IMR-90 (cell line): ENCODE measurements at regions not wholly inside any gene's neighbourhood (a gene's known extent, or its start where the extent isn't known, plus 50 kb on each side); places are given as distances from the start of the nearest gene placed in this dataset.

Experiments used
- CEBPB ChIP-seq: IDR thresholded peaks from 2 replicates; pipeline ENCODE4 v1.6.1; 2012; ENCODE audit warnings: low read depth, low read length, improper control_type of control experiment
- POLR2A ChIP-seq: IDR thresholded peaks from 2 replicates; pipeline ENCODE4 v1.6.1; 2012; ENCODE audit warnings: mild to moderate bottlenecking, low read depth, low read length
- SMC3 ChIP-seq: fragments of 150-350 bp; IDR thresholded peaks from 2 replicates; pipeline ENCODE4 v1.6.1; 2016; ENCODE audit warnings: low read depth, mild to moderate bottlenecking, antibody characterized with exemption, low read length, moderate library complexity
- TF ChIP-seq, protein P1 (sequence below): conservative IDR thresholded peaks from 2 replicates; pipeline ENCODE4 v1.5.1; 2012; ENCODE audit warnings: mild to moderate bottlenecking, low read depth, low read length, improper control_type of control experiment
- TF ChIP-seq, protein P2 (sequence below): fragments of 150-350 bp; IDR thresholded peaks from 2 replicates; pipeline ENCODE4 v1.6.1; 2017; ENCODE audit warnings: mild to moderate bottlenecking, antibody characterized with exemption, low read length, low read depth

DNA sequence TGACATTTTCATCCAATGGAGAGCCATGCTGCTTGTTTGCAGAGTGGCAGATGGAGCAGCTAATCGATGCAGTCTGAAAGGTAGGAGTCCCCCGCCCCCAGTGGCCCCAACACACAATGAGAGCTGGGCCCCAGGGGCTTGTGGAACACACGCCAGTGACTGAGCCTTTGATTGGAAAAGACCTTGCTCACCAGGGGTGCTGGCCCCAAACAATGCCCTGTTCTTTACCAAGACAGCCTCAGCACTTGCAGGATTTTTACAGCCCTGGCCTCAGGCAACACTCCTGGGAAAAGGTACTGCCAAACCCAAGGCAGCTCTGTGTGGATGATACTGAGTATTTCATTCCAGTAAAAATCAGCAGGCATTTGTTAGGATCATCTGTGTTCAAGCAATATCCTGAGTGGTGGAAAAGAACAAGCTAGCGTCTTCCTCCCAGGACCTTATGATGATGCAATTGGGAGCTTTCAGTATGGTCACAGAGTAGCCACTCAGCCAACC lies 276.8 kb upstream of the CLINT1 start:
- TF ChIP-seq, protein P1, sequence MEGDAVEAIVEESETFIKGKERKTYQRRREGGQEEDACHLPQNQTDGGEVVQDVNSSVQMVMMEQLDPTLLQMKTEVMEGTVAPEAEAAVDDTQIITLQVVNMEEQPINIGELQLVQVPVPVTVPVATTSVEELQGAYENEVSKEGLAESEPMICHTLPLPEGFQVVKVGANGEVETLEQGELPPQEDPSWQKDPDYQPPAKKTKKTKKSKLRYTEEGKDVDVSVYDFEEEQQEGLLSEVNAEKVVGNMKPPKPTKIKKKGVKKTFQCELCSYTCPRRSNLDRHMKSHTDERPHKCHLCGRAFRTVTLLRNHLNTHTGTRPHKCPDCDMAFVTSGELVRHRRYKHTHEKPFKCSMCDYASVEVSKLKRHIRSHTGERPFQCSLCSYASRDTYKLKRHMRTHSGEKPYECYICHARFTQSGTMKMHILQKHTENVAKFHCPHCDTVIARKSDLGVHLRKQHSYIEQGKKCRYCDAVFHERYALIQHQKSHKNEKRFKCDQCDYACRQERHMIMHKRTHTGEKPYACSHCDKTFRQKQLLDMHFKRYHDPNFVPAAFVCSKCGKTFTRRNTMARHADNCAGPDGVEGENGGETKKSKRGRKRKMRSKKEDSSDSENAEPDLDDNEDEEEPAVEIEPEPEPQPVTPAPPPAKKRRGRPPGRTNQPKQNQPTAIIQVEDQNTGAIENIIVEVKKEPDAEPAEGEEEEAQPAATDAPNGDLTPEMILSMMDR = no peak
- TF ChIP-seq POLR2A = no peak
- no peak for TF ChIP-seq CEBPB
- TF ChIP-seq SMC3 = no peak
- TF ChIP-seq, protein P2, sequence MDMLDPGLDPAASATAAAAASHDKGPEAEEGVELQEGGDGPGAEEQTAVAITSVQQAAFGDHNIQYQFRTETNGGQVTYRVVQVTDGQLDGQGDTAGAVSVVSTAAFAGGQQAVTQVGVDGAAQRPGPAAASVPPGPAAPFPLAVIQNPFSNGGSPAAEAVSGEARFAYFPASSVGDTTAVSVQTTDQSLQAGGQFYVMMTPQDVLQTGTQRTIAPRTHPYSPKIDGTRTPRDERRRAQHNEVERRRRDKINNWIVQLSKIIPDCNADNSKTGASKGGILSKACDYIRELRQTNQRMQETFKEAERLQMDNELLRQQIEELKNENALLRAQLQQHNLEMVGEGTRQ = no peak
